MG63 (cell line): ENCODE measurements at regions not wholly inside any gene's neighbourhood (a gene's known extent, or its start where the extent isn't known, plus 50 kb on each side); places are given as distances from the start of the nearest gene placed in this dataset.
"Not testable (repeated sequence)": the region's sequence is repeated elsewhere in the genome, so short reads cannot be mapped to it uniquely, and the experiment has no call there.

Experiments
- DNase-seq: peaks from one replicate; pipeline ENCODE4 v3.0.0-alpha.2; 2020
- H3K27me3 ChIP-seq: fragments of 250-450 bp; sonication (Bioruptor Pico); 2 replicates; pipeline ENCODE4 v1.5.1; 2020; ENCODE audit warnings: mild to moderate bottlenecking, moderate library complexity
- H3K36me3 ChIP-seq: fragments of 250-450 bp; sonication (Bioruptor Pico); 2 replicates; pipeline ENCODE4 v1.5.1; 2020; ENCODE audit warnings: mild to moderate bottlenecking, moderate library complexity
- H3K4me3 ChIP-seq: fragments of 250-450 bp; sonication (Bioruptor Pico); 2 replicates; pipeline ENCODE4 v1.5.1; 2020; ENCODE audit warnings: mild to moderate bottlenecking, moderate library complexity
- H3K9me3 ChIP-seq: fragments of 250-450 bp; sonication (Bioruptor Pico); 2 replicates; pipeline ENCODE4 v1.5.1; 2020; ENCODE audit warnings: mild to moderate bottlenecking, moderate library complexity

DNA sequence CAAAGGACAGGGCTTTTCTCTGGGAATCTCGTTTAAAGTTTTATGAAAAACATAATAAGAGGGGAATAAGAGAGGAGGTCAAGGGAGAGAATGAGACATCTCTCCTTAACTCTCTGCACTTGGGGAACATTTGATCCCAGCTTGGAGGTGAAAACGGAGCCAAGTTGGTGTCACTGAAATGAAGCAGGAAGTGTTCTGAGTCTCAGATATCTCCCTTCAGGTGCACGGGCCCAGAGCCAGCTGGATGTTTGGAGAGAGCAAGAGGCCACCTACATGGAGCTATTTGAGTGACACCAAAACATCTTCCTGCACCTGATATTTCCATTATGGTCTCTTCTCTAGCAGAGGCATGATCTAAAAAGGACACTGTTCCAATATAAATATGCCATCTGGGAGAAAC, 85.7 kb downstream of the BLID start:
- H3K4me3 ChIP-seq = no peak overlapping the region
- no peaks in the 10 kb centered on the region for H3K36me3 ChIP-seq

DNA sequence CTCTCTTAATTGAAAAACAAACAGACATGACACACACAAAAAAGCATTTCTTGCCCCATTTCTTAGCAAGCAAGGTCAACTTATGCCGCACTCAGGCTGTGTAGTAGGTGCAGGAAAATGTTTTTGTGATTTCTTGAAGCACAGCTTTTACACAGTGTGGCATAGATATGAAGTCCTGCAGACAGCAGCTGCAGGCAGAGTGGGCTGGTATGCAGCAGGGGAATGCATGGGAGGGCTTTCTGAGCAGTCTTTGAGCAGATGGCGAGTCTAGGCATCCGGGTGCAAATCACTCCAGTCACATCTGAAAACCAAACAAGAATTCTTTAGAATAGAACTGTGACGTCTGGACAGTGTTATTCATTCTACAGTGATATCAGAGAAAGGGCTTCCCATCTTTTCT, 87.5 kb downstream of the BLID start:
- H3K4me3 ChIP-seq = no peak overlapping the region
- H3K9me3 ChIP-seq = no peaks in the 10 kb centered on the region
- no peak for DNase-seq
- no peaks in the 10 kb centered on the region for H3K36me3 ChIP-seq
- no peaks in the 10 kb centered on the region for H3K27me3 ChIP-seq

More for the DNA sequence above, 85.7 kb downstream of the BLID start:
- DNase-seq = no peak
- Histone ChIP-seq H3K9me3 (no peaks in the 10 kb centered on the region), H3K27me3 (no peaks in the 10 kb centered on the region)

- DNase-seq = no peak
- H3K36me3 ChIP-seq = no peaks in the 10 kb centered on the region
These were observed 88.0 kb downstream of the BLID start for GRCh38 chr11:122028036-122028435.

GRCh38 chr11:122025757-122026156, 90.3 kb downstream of the BLID start:
- no peak for DNase-seq
- Histone ChIP-seq H3K4me3 (no peak overlapping the region), H3K9me3 (no peaks in the 10 kb centered on the region), H3K36me3 (no peaks in the 10 kb centered on the region), H3K27me3 (no peaks in the 10 kb centered on the region)

More at GRCh38 chr11:122028036-122028435, 88.0 kb downstream of the BLID start:
- Histone ChIP-seq H3K9me3 (no peaks in the 10 kb centered on the region), H3K27me3 (no peaks in the 10 kb centered on the region), H3K4me3 (no peak overlapping the region)

- Histone ChIP-seq H3K27me3 (no peaks in the 10 kb centered on the region), H3K4me3 (no peak overlapping the region), H3K9me3 (no peaks in the 10 kb centered on the region), H3K36me3 (no peaks in the 10 kb centered on the region)
- no peak for DNase-seq
These were observed 91.7 kb downstream of the BLID start for GRCh38 chr11:122024278-122024677.

DNA sequence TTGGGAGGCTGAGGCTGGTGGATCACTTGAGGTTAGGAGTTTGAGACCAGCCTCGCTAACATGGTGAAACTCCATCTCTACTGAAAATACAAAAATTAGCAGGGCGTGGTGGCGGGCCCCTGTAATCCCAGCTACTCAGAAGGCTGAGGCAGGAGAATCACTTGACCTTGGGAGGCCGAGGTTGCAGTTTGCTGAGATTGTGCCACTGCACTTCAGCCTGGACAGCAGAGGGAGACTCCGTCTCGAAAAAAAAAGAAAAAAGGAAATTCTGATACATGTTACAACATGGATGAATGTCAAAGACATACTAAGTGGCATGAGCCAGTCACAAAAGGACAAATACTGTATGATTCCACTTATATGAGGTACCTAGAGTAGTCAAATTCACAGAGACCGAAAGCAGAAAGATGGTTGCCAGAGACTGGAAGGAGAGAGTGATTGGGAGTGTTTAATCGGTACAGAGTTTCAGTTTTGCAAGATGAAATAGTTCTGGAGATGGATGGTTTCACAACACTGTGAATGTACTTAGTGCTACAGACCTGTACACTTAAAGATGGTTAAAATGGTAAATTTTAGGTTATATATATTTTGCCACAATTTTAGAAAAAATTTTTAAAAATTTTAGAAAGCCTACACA, 92.3 kb downstream of the BLID start:
- H3K27me3 ChIP-seq = no peaks in the 10 kb centered on the region
- no peaks in the 10 kb centered on the region for H3K36me3 ChIP-seq
- H3K4me3 ChIP-seq = no peak overlapping the region
- DNase-seq = no peak
- H3K9me3 ChIP-seq = no peaks in the 10 kb centered on the region

- no peak for DNase-seq
- H3K36me3 ChIP-seq = no peaks in the 10 kb centered on the region
- H3K4me3 ChIP-seq = no peak overlapping the region
- H3K9me3 ChIP-seq = no peaks in the 10 kb centered on the region
- H3K27me3 ChIP-seq = no peaks in the 10 kb centered on the region
These were observed 93.4 kb downstream of the BLID start for GRCh38 chr11:122022646-122023045.

GRCh38 chr11:122020902-122021301, 95.1 kb downstream of the BLID start:
- no peaks in the 10 kb centered on the region for H3K9me3 ChIP-seq
- no peaks in the 10 kb centered on the region for H3K27me3 ChIP-seq
- no peaks in the 10 kb centered on the region for H3K36me3 ChIP-seq
- H3K4me3 ChIP-seq = no peak overlapping the region
- no peak for DNase-seq

GRCh38 chr11:122019908-122020694, 95.9 kb downstream of the BLID start:
- no peaks in the 10 kb centered on the region for H3K36me3 ChIP-seq
- no peaks in the 10 kb centered on the region for H3K9me3 ChIP-seq
- no peak for DNase-seq
- no peak overlapping the region for H3K4me3 ChIP-seq
- no peaks in the 10 kb centered on the region for H3K27me3 ChIP-seq

DNA sequence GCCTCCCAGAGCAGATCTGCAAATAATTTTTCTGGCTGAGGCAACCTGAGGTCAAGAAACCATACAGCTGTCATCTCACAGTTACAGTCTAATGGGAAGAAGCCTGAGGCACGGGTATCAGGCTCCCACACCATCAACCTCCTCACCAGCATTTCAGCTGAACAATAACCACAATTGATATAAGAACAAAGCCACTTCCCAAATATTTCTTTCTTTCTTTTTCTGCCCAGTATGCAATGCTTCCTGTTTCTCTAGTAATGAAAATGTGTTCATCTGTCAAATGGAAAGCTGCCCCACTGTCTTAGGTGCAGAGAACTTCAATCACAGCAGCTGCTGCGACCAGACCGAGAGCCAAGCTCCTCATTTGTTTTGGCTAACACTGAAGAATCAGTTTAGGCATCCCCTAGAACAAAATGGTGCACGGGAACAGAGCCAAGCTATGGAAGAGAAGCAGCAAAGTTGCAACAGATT, 108.4 kb downstream of the BLID start:
- H3K4me3 ChIP-seq = no peak overlapping the region
- DNase-seq = no peak

DNA sequence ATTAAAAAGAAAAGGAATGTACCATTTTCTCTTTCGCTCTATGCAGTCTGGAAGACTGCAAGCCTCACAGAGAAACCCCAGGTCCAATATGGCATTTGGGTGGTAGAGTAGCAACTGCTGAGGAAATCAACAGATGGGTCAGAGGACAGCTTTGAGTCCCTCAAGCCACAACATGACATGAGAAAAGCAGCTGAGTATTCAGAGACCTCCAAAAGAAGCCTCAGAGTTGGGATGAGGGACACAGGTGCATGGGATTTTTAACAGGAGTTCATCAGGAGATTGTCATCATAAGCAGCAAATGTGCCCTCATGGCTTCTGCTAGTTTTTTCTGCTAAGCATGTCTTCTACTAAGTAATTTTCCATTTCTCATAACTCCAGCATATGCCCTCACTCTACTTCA, 111.6 kb downstream of the BLID start:
- no peaks in the 10 kb centered on the region for H3K27me3 ChIP-seq
- H3K9me3 ChIP-seq = no peaks in the 10 kb centered on the region; the same call in 1 of the 2 replicates
- no peaks in the 10 kb centered on the region for H3K36me3 ChIP-seq
- no peak for DNase-seq
- no peak overlapping the region for H3K4me3 ChIP-seq

More for the DNA sequence above, 108.4 kb downstream of the BLID start:
- H3K36me3 ChIP-seq = no peaks in the 10 kb centered on the region
- H3K27me3 ChIP-seq = no peaks in the 10 kb centered on the region
- no peaks in the 10 kb centered on the region; the same call in 1 of the 2 replicates for H3K9me3 ChIP-seq

- Histone ChIP-seq H3K4me3 (no peak overlapping the region), H3K9me3 (no peaks in the 10 kb centered on the region; the same call in 1 of the 2 replicates), H3K27me3 (no peaks in the 10 kb centered on the region), H3K36me3 (no peaks in the 10 kb centered on the region)
- no peak for DNase-seq
These were observed 113.1 kb downstream of the BLID start for GRCh38 chr11:122002926-122003325.

DNA sequence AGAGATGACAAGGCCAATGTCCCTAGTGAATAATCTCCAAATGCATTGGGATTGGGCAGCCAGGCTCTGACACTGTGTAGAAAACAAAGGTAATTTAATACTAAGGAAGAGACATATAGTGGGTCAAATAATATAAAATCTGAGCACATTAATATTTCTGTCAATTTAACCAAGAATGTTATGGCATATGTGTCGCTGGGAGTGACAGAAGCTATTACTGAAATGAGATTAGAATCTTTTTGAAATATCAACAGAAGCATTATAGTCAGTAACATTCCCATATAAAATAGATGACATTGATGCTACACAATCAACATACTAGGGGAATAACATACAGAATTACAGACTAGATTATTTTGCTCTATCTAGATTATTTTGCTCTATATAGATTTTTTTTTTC, 114.0 kb downstream of the BLID start:
- no peaks in the 10 kb centered on the region; the same call in 1 of the 2 replicates for H3K9me3 ChIP-seq
- no peaks in the 10 kb centered on the region for H3K36me3 ChIP-seq
- H3K27me3 ChIP-seq = no peaks in the 10 kb centered on the region
- H3K4me3 ChIP-seq = no peak overlapping the region
- no peak for DNase-seq

DNA sequence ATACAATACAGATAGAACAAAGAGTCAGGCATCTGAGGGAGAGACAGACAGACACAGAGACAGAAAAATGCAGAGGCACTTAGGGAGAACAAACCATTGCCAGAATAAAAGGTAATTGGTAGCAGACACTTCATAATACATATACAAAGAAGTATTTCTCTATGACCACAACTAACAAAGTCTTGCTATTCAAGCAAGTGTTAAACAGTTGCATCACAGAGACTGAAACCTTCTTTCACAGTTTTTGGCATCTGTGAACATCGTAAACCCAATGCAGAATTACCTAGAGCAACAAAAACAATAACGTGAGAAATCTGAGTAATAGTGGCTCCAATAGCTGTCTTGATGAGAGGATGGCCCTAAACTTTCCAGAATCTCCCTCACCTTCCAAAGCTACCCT, 116.4 kb downstream of the BLID start:
- H3K27me3 ChIP-seq = no peaks in the 10 kb centered on the region
- H3K9me3 ChIP-seq = no peaks in the 10 kb centered on the region; the same call in 1 of the 2 replicates
- no peak overlapping the region for H3K4me3 ChIP-seq
- DNase-seq = no peak
- no peaks in the 10 kb centered on the region for H3K36me3 ChIP-seq

DNA sequence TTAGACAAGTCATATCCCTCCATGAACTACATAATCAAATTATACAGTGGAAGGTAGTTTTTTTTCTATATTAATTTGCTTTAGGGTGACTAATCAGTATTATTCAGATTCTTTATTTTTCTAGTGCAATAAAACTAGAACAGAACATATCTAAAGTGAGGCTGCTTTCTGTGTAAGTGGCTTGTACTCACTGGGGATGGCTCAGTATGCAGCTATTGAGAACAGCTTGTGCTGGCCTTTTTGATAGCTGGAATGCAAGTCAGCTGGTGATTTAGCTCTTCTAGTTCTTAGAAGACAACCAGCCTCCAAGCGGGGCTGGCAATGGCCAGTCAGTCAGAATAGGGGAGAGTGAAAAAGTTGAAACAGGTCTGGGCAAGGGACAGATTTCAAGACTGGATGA, 119.4 kb downstream of the BLID start:
- no peak for DNase-seq
- Histone ChIP-seq H3K4me3 (no peak overlapping the region), H3K9me3 (no peaks in the 10 kb centered on the region), H3K36me3 (no peaks in the 10 kb centered on the region), H3K27me3 (no peaks in the 10 kb centered on the region)

GRCh38 chr11:121983901-121984300, 132.1 kb downstream of the BLID start:
- no peak for DNase-seq
- H3K36me3 ChIP-seq = no peaks in the 10 kb centered on the region
- H3K4me3 ChIP-seq = no peak overlapping the region
- no peaks in the 10 kb centered on the region for H3K9me3 ChIP-seq
- no peaks in the 10 kb centered on the region for H3K27me3 ChIP-seq

DNA sequence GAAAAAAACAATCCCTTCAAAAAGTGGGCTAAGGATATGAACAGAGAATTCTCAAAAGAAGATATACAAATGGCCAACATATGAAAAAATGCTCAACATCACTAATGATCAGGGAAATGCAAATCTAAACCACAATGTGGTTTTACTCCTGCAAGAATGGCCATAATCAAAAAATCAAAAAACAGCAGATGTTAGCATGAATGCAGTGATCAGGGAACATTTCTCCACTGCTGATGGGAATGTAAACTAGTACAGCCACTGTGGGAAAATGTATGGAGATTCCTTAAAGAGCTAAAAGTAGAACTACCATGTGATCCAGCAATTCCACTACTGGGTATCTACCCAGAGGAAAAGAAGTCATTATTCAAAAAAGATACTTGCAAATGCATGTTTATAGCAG, 138.1 kb downstream of the BLID start:
- H3K4me3 ChIP-seq, H3K9me3 ChIP-seq, H3K36me3 ChIP-seq, H3K27me3 ChIP-seq, DNase-seq: not testable (repeated sequence)

GRCh38 chr11:121968638-121969037, 147.4 kb downstream of the BLID start:
- Histone ChIP-seq H3K27me3 (no peaks in the 10 kb centered on the region), H3K4me3 (no peak overlapping the region), H3K36me3 (no peaks in the 10 kb centered on the region), H3K9me3 (no peaks in the 10 kb centered on the region)
- no peak for DNase-seq
